K562 (cell line): ENCODE measurements at regions not wholly inside any gene's neighbourhood (a gene's known extent, or its start where the extent isn't known, plus 50 kb on each side); places are given as distances from the start of the nearest gene placed in this dataset.

Source experiments
- ATAC-seq: fragments of 200-7000 bp; cut with Tn5 transposase; 3 replicates; pipeline ENCODE4 v1.9.1; 2020; ENCODE audit warnings: moderate library complexity
- BruUV-seq: library from RNA; stranded (reverse); fragments of 400-500 nt; replicated peaks from 2 replicates; lab custom pipeline; 2021; lab: Mats Ljungman, UMichigan
- CTCF ChIA-PET: fragments of 300-600 bp; formaldehyde crosslinking; extraction: SDS; loops from one replicate; lab custom pipeline; 2021; ENCODE audit warnings: low intra/inter-chr PET ratio; lab: Yijun Ruan, JAX
- POLR2A ChIA-PET: fragments of 300-600, 350-650 bp; sonication (Branson Sonifier 250); formaldehyde crosslinking; extraction: SDS; loops from one replicate; lab custom pipeline; 2021; ENCODE audit warnings: antibody characterized with exemption, inconsistent platforms; lab: Yijun Ruan, JAX
- DNase-seq, 4 experiments: peaks; one replicate each; pipeline versions ENCODE4 v3.0.0 to v3.0.0-alpha.2; 2011 to 2018; ENCODE audit warnings: low spot score in 3 of 4, mixed read lengths in 3 of 4; ENCODE audit errors: extremely low read depth in 1 of 4
- FAIRE-seq: peaks from 2 replicates; lab custom pipeline; 2011; peaks lifted over from hg19 to GRCh38; lab: Jason Lieb, UNC
- H2AFZ ChIP-seq: 2 replicates; pipeline ENCODE4 v1.6.0; 2011; ENCODE audit warnings: low read depth, low read length, control low read depth, inconsistent platforms
- H3K27ac ChIP-seq: fragments of 200-600 bp; 3 replicates; pipeline ENCODE4 v1.8.0; 2011; ENCODE audit warnings: low read depth, mild to moderate bottlenecking, control low read depth, inconsistent platforms, low read length, moderate library complexity, mixed read lengths; ENCODE audit errors: extremely low read depth
- H3K27me3 ChIP-seq, 2 experiments: fragments of 300-600 bp in 1 of 2; 2 replicates in 1 of 2; 3 replicates in 1 of 2; pipeline versions ENCODE4 v1.6.0 to v1.8.0; 2011; ENCODE audit warnings: inconsistent platforms in 2 of 2, low read length in 2 of 2, mild to moderate bottlenecking in 1 of 2, mixed read lengths in 1 of 2, moderate library complexity in 1 of 2; ENCODE audit not compliant: control insufficient read depth in 2 of 2, insufficient read depth in 2 of 2
- H3K36me3 ChIP-seq: fragments of 300-600 bp; 3 replicates; pipeline ENCODE4 v1.8.0; 2011; ENCODE audit warnings: mild to moderate bottlenecking, low read length, inconsistent platforms; ENCODE audit not compliant: control insufficient read depth, insufficient read depth
- H3K4me1 ChIP-seq, 2 experiments: fragments of 200-600 bp in 1 of 2; replicated peaks in 1 of 2; 2 replicates in 1 of 2; 3 replicates in 1 of 2; pipeline versions ENCODE4 v1.5.1 to v1.8.0; 2011; ENCODE audit warnings: inconsistent platforms in 2 of 2, low read length in 2 of 2, mild to moderate bottlenecking in 1 of 2, mixed read lengths in 1 of 2, moderate library complexity in 1 of 2; ENCODE audit not compliant: control insufficient read depth in 2 of 2, insufficient read depth in 2 of 2
- H3K4me2 ChIP-seq: 2 replicates; pipeline ENCODE4 v1.6.1; 2011; ENCODE audit warnings: low read length, control low read depth, inconsistent platforms, mixed read lengths; ENCODE audit not compliant: insufficient read depth
- H3K4me3 ChIP-seq: fragments of 200-600 bp; sonication (generic), shearing (Covaris generic); 2 replicates; pipeline ENCODE4 v1.5.1; 2016; ENCODE audit warnings: control low read depth, inconsistent platforms
- H3K79me2 ChIP-seq: fragments of 200-600 bp; 3 replicates; pipeline ENCODE4 v1.8.0; 2011; ENCODE audit warnings: low read length, inconsistent platforms; ENCODE audit not compliant: control insufficient read depth, insufficient read depth
- H3K9ac ChIP-seq, 2 experiments: 2 replicates each; pipeline versions ENCODE4 v1.6.0 to v1.6.1; 2011; ENCODE audit warnings: low read depth in 2 of 2, low read length in 2 of 2, control low read depth in 1 of 2, inconsistent platforms in 1 of 2, mild to moderate bottlenecking in 1 of 2, mixed read lengths in 1 of 2; ENCODE audit not compliant: insufficient read depth in 1 of 2
- H3K9me1 ChIP-seq: one replicate; pipeline ENCODE4 v1.6.0; 2011; ENCODE audit warnings: inconsistent platforms, mild to moderate bottlenecking, low read length, moderate library complexity; ENCODE audit not compliant: control insufficient read depth, insufficient read depth
- H3K9me3 ChIP-seq: replicated peaks from 2 replicates; pipeline ENCODE4 v1.5.1; 2011; ENCODE audit warnings: low read depth, low read length, inconsistent platforms; ENCODE audit not compliant: control insufficient read depth, insufficient read depth
- H4K20me1 ChIP-seq: replicated peaks from 2 replicates; pipeline ENCODE4 v1.6.1; 2011; ENCODE audit warnings: low read length, inconsistent platforms, mixed read lengths; ENCODE audit not compliant: control insufficient read depth, insufficient read depth
- CREB1 ChIP-seq, 2 experiments: sonication (generic) in 1 of 2; formaldehyde crosslinking in 1 of 2; IDR thresholded peaks; 2 replicates each; pipeline versions ENCODE4 v1.6.1 to v1.8.0; 2012 to 2022; ENCODE audit warnings: inconsistent platforms in 1 of 2, mild to moderate bottlenecking in 1 of 2, missing genetic modification reagents in 1 of 2, moderate library complexity in 1 of 2
- ETV6 ChIP-seq, 3 experiments: fragments of 150-350 bp in 1 of 3; sonication (generic) in 1 of 3; formaldehyde crosslinking in 1 of 3; IDR thresholded peaks; 2 replicates each; pipeline versions ENCODE4 v1.6.1 to v1.8.0; 2014 to 2022; ENCODE audit warnings: borderline replicate concordance in 2 of 3, low read depth in 2 of 3, antibody characterized with exemption in 1 of 3, low read length in 1 of 3, mild to moderate bottlenecking in 1 of 3, missing genetic modification reagents in 1 of 3
- GTF2E2 ChIP-seq: fragments of 200-800 bp; sonication (Bioruptor generic); IDR thresholded peaks from 2 replicates; pipeline ENCODE4 v1.6.1; 2016; ENCODE audit warnings: missing genetic modification characterization, missing compliant biosample characterization
- HMG20B ChIP-seq: fragments of 250-450 bp; sonication (Bioruptor Pico); IDR thresholded peaks from 2 replicates; pipeline ENCODE4 v1.5.0; 2021; ENCODE audit warnings: mild to moderate bottlenecking
- ZNF696 ChIP-seq: fragments of 250-450 bp; sonication (Bioruptor Pico); conservative IDR thresholded peaks from 2 replicates; pipeline ENCODE4 v1.4.0; 2020; ENCODE audit warnings: mild to moderate bottlenecking, moderate library complexity
- WGBS: fragments of 100-300 bp; shearing (Covaris generic); methylation state at CpG from one replicate; pipeline ENCODE4 v1.1.6; 2016; ENCODE audit warnings: low coverage, mixed read lengths; ENCODE audit not compliant: insufficient coverage; ENCODE audit errors: missing lambda C conversion rate; 5-methylcytosine and 5-hydroxymethylcytosine counted together
- in situ Hi-C: fragments of 300-500 bp; cut with MboI; formaldehyde crosslinking; loops from 4 replicates; pipeline ENCODE4 v1.15.0; 2018; ENCODE audit warnings: inconsistent platforms, mixed read lengths
- intact Hi-C: fragments of 100-400 bp; cut with micrococcal nuclease; formaldehyde crosslinking; loops from 2 replicates; pipeline ENCODE4 v1.14.2; 2022
- TF ChIP-seq, protein P1 (sequence below): sonication (generic); formaldehyde crosslinking; IDR thresholded peaks from 2 replicates; pipeline ENCODE4 v1.8.0; 2023; ENCODE audit warnings: mild to moderate bottlenecking, missing genetic modification reagents
- TF ChIP-seq, protein P2 (sequence below), 2 experiments: fragments of 450-650 bp in 1 of 2; sonication (generic) in 1 of 2; formaldehyde crosslinking in 1 of 2; IDR thresholded peaks in 1 of 2; conservative IDR thresholded peaks in 1 of 2; 2 replicates each; pipeline versions ENCODE4 v1.6.1 to v1.8.1; 2016 to 2023; ENCODE audit warnings: mild to moderate bottlenecking in 2 of 2, moderate library complexity in 2 of 2, inconsistent platforms in 1 of 2, missing genetic modification reagents in 1 of 2
- TF ChIP-seq, protein P3 (sequence below): fragments of 250-450 bp; sonication (Bioruptor Pico); IDR thresholded peaks from 2 replicates; pipeline ENCODE4 v1.4.0; 2020
- TF ChIP-seq, protein P4 (sequence below): fragments of 250-450 bp; sonication (Bioruptor Pico); IDR thresholded peaks from 2 replicates; pipeline ENCODE4 v1.4.0; 2020; ENCODE audit warnings: mild to moderate bottlenecking

DNA sequence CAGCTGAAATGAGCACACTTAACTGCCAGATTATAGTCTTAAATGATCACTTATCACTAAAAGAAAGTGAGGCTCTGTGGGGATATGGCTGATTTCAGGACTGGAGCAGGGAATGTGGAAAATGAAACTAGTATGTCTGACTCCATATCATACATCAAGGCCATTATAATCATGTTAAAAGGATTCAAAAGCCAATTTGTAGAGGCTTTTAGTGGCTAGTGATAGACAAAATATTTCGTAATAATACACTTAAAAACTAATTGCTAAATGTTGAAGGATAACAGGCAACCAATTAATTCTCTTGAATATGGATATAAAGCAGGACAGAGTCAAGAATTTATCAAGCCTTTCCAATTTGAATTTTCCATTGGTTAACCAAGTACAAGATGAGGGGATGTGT, 358.1 kb upstream of the NDST3 start:
- DNase-seq: no peak
- WGBS: 0% methylated on average over 1 of the region's 1 CpG
- in situ Hi-C loops (no loop called here), intact Hi-C loops (no loop called here)
- Histone ChIP-seq H3K36me3 (no peaks in the 10 kb centered on the region), H4K20me1 (no peaks in the 10 kb centered on the region), H2AFZ (no peak overlapping the region), H3K9ac (no peak overlapping the region), H3K79me2 (no peaks in the 10 kb centered on the region), H3K4me2 (no peak overlapping the region), H3K27me3 (no peaks in the 10 kb centered on the region), H3K4me3 (no peak overlapping the region), H3K4me1 (no peaks in the 10 kb centered on the region), H3K9me1 (no peaks in the 10 kb centered on the region), H3K27ac (no peak overlapping the region), H3K9me3 (no peaks in the 10 kb centered on the region)
- POLR2A ChIA-PET: no interaction called here
- CTCF ChIA-PET: no interaction called here
- no TSS peak for BruUV-seq
- FAIRE-seq: no peak
- no peak for ATAC-seq
- TF ChIP-seq, protein P1, sequence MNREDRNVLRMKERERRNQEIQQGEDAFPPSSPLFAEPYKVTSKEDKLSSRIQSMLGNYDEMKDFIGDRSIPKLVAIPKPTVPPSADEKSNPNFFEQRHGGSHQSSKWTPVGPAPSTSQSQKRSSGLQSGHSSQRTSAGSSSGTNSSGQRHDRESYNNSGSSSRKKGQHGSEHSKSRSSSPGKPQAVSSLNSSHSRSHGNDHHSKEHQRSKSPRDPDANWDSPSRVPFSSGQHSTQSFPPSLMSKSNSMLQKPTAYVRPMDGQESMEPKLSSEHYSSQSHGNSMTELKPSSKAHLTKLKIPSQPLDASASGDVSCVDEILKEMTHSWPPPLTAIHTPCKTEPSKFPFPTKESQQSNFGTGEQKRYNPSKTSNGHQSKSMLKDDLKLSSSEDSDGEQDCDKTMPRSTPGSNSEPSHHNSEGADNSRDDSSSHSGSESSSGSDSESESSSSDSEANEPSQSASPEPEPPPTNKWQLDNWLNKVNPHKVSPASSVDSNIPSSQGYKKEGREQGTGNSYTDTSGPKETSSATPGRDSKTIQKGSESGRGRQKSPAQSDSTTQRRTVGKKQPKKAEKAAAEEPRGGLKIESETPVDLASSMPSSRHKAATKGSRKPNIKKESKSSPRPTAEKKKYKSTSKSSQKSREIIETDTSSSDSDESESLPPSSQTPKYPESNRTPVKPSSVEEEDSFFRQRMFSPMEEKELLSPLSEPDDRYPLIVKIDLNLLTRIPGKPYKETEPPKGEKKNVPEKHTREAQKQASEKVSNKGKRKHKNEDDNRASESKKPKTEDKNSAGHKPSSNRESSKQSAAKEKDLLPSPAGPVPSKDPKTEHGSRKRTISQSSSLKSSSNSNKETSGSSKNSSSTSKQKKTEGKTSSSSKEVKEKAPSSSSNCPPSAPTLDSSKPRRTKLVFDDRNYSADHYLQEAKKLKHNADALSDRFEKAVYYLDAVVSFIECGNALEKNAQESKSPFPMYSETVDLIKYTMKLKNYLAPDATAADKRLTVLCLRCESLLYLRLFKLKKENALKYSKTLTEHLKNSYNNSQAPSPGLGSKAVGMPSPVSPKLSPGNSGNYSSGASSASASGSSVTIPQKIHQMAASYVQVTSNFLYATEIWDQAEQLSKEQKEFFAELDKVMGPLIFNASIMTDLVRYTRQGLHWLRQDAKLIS: no peak
- TF ChIP-seq CREB1 (IDR thresholded peaks at IDR 0.05): no peak
- no peak for TF ChIP-seq CREB1 (CRISPR knock-in tag; IDR thresholded peaks at IDR 0.05)
- no peak for TF ChIP-seq GTF2E2 (tag)
- no peak for TF ChIP-seq HMG20B (CRISPR knock-in tag)
- TF ChIP-seq, protein P2, sequence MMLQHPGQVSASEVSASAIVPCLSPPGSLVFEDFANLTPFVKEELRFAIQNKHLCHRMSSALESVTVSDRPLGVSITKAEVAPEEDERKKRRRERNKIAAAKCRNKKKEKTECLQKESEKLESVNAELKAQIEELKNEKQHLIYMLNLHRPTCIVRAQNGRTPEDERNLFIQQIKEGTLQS (IDR thresholded peaks at IDR 0.05): no peak
- TF ChIP-seq, protein P2 (CRISPR knock-in tag; conservative IDR thresholded peaks at IDR 0.05): no peak
- TF ChIP-seq, protein P3, sequence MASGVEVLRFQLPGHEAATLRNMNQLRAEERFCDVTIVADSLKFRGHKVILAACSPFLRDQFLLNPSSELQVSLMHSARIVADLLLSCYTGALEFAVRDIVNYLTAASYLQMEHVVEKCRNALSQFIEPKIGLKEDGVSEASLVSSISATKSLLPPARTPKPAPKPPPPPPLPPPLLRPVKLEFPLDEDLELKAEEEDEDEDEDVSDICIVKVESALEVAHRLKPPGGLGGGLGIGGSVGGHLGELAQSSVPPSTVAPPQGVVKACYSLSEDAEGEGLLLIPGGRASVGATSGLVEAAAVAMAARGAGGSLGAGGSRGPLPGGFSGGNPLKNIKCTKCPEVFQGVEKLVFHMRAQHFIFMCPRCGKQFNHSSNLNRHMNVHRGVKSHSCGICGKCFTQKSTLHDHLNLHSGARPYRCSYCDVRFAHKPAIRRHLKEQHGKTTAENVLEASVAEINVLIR (CRISPR knock-in tag): no peak
- no peak for TF ChIP-seq ETV6 (IDR thresholded peaks at IDR 0.05; ENCODE audit: borderline replicate concordance in 1 of 2, low read depth in 2 of 2, low read length in 1 of 2)
- TF ChIP-seq ETV6 (CRISPR knock-in tag; IDR thresholded peaks at IDR 0.05; ENCODE audit: borderline replicate concordance): no peak
- TF ChIP-seq, protein P4, sequence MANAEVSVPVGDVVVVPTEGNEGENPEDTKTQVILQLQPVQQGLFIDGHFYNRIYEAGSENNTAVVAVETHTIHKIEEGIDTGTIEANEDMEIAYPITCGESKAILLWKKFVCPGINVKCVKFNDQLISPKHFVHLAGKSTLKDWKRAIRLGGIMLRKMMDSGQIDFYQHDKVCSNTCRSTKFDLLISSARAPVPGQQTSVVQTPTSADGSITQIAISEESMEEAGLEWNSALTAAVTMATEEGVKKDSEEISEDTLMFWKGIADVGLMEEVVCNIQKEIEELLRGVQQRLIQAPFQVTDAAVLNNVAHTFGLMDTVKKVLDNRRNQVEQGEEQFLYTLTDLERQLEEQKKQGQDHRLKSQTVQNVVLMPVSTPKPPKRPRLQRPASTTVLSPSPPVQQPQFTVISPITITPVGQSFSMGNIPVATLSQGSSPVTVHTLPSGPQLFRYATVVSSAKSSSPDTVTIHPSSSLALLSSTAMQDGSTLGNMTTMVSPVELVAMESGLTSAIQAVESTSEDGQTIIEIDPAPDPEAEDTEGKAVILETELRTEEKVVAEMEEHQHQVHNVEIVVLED (CRISPR knock-in tag): no peak
- TF ChIP-seq ZNF696 (CRISPR knock-in tag): no peak
